Peyer's patch (tissue), 4 donors: ENCODE measurements at regions not wholly inside any gene's neighbourhood (a gene's known extent, or its start where the extent isn't known, plus 50 kb on each side); places are given as distances from the start of the nearest gene placed in this dataset.

ENCODE experiments used
- POLR2A ChIP-seq, 2 donors: fragments of 450-650 bp; IDR thresholded peaks; one replicate each; pipeline ENCODE4 v1.5.1; 2017; ENCODE audit warnings: antibody characterized with exemption in 2 of 2, mild to moderate bottlenecking in 2 of 2, moderate library complexity in 2 of 2
- TF ChIP-seq, protein P1 (sequence below), 6 experiments: fragments of 450-650 bp in 4 of 6; fragments of 200-600 bp in 2 of 6; sonication (generic) in 1 of 6; IDR thresholded peaks; one replicate each; pipeline ENCODE4 v1.5.1; 2017 to 2019; ENCODE audit warnings: antibody characterized with exemption in 6 of 6, mild to moderate bottlenecking in 3 of 6, moderate library complexity in 1 of 6

DNA sequence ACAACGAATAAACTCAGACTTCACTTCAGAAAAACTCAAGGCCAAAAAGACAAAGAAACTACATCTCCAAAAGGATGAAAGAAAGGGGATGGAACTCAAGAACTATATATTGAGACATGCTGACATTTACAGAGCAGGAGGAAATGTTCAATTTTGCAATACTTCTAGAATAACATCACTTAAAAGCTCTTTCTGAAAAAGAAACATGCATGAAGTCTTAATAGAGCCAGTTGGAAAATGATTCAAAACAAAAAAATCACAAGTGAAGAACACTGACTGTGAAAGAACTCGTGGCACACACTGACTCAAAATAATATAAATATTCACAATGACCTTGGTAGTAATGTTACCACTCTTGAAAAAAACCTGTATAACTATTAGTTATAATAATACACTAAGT, 267.8 kb upstream of the NREP start:
- TF ChIP-seq, protein P1, sequence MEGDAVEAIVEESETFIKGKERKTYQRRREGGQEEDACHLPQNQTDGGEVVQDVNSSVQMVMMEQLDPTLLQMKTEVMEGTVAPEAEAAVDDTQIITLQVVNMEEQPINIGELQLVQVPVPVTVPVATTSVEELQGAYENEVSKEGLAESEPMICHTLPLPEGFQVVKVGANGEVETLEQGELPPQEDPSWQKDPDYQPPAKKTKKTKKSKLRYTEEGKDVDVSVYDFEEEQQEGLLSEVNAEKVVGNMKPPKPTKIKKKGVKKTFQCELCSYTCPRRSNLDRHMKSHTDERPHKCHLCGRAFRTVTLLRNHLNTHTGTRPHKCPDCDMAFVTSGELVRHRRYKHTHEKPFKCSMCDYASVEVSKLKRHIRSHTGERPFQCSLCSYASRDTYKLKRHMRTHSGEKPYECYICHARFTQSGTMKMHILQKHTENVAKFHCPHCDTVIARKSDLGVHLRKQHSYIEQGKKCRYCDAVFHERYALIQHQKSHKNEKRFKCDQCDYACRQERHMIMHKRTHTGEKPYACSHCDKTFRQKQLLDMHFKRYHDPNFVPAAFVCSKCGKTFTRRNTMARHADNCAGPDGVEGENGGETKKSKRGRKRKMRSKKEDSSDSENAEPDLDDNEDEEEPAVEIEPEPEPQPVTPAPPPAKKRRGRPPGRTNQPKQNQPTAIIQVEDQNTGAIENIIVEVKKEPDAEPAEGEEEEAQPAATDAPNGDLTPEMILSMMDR (IDR thresholded peaks at IDR 0.05) = no peak
- no peak for TF ChIP-seq POLR2A (IDR thresholded peaks at IDR 0.05)
